ENCODE measurements at regions not wholly inside any gene's neighbourhood (a gene's known extent, or its start where the extent isn't known, plus 50 kb on each side); places are given as distances from the start of the nearest gene placed in this dataset.

GRCh38 chr5:14081791-14082190 is 61.4 kb upstream of the TRIO start:
- H3K27ac Mint-ChIP-seq = no peak overlapping the region
- no peaks in the 10 kb centered on the region for H3K4me1 Mint-ChIP-seq (ENCODE audit: unreplicated experiment)
- H3K36me3 Mint-ChIP-seq = no peaks in the 10 kb centered on the region
- DNase-seq (ENCODE audit: extremely low spot score, unreplicated experiment) = no peak
- no peak overlapping the region for H3K4me3 Mint-ChIP-seq
- no peaks in the 10 kb centered on the region for H3K9me3 Mint-ChIP-seq
- TF ChIP-seq CTCF (conservative IDR thresholded peaks at IDR 0.05) = no peak
- no peaks in the 10 kb centered on the region for H3K27me3 Mint-ChIP-seq

- no peak for DNase-seq (ENCODE audit: extremely low spot score, unreplicated experiment)
- no peak for TF ChIP-seq CTCF (conservative IDR thresholded peaks at IDR 0.05)
- no peaks in the 10 kb centered on the region for H3K36me3 Mint-ChIP-seq
- H3K27ac Mint-ChIP-seq = no peak overlapping the region
- no peak overlapping the region for H3K4me3 Mint-ChIP-seq
- H3K9me3 Mint-ChIP-seq = no peaks in the 10 kb centered on the region
- peaks cover 9% of the 10 kb centered on the region for H3K27me3 Mint-ChIP-seq
- H3K4me1 Mint-ChIP-seq (ENCODE audit: unreplicated experiment) = peaks cover 5% of the 10 kb centered on the region
Observed at GRCh38 chr5:14078716-14079115, 64.4 kb upstream of the TRIO start.

GRCh38 chr5:14077501-14077900 is 65.6 kb upstream of the TRIO start:
- Mint-ChIP-seq H3K4me3 (no peak overlapping the region), H3K27ac (no peak overlapping the region), H3K4me1 (ENCODE audit: unreplicated experiment) (peaks cover 5% of the 10 kb centered on the region), H3K36me3 (no peaks in the 10 kb centered on the region), H3K9me3 (no peaks in the 10 kb centered on the region), H3K27me3 (peaks cover 9% of the 10 kb centered on the region)
- no peak for TF ChIP-seq CTCF (conservative IDR thresholded peaks at IDR 0.05)
- no peak for DNase-seq (ENCODE audit: extremely low spot score, unreplicated experiment)

- Mint-ChIP-seq H3K36me3 (no peaks in the 10 kb centered on the region), H3K4me1 (ENCODE audit: unreplicated experiment) (peaks cover 5% of the 10 kb centered on the region), H3K4me3 (no peak overlapping the region), H3K27me3 (peaks cover 9% of the 10 kb centered on the region), H3K9me3 (no peaks in the 10 kb centered on the region), H3K27ac (no peak overlapping the region)
- TF ChIP-seq CTCF (conservative IDR thresholded peaks at IDR 0.05) = no peak
- DNase-seq (ENCODE audit: extremely low spot score, unreplicated experiment) = no peak
Observed at GRCh38 chr5:14076561-14076960, 66.6 kb upstream of the TRIO start.

- no peaks in the 10 kb centered on the region for H3K36me3 Mint-ChIP-seq
- no peak for TF ChIP-seq CTCF (conservative IDR thresholded peaks at IDR 0.05)
- H3K4me3 Mint-ChIP-seq = no peak overlapping the region
- no peak overlapping the region for H3K27ac Mint-ChIP-seq
- H3K9me3 Mint-ChIP-seq = no peaks in the 10 kb centered on the region
- H3K4me1 Mint-ChIP-seq (ENCODE audit: unreplicated experiment) = peaks cover 5% of the 10 kb centered on the region
- H3K27me3 Mint-ChIP-seq = peaks cover 9% of the 10 kb centered on the region
- no peak for DNase-seq (ENCODE audit: extremely low spot score, unreplicated experiment)
Observed at GRCh38 chr5:14075937-14076336, 67.2 kb upstream of the TRIO start.

- Mint-ChIP-seq H3K4me1 (ENCODE audit: unreplicated experiment) (peaks cover 4% of the 10 kb centered on the region), H3K36me3 (no peaks in the 10 kb centered on the region), H3K27ac (no peak overlapping the region), H3K4me3 (no peak overlapping the region), H3K27me3 (peaks cover 9% of the 10 kb centered on the region), H3K9me3 (no peaks in the 10 kb centered on the region)
- DNase-seq (ENCODE audit: extremely low spot score, unreplicated experiment) = no peak
- TF ChIP-seq CTCF (conservative IDR thresholded peaks at IDR 0.05) = no peak
Observed at GRCh38 chr5:14071433-14071832, 71.7 kb upstream of the TRIO start.

Measured in type B pancreatic cell (in vitro differentiated cells).